GM23248 (cell line): ENCODE measurements at regions not wholly inside any gene's neighbourhood (a gene's known extent, or its start where the extent isn't known, plus 50 kb on each side); places are given as distances from the start of the nearest gene placed in this dataset.

Experiments
- EZH2 ChIP-seq: fragments of 200-600 bp; sonication (generic); IDR thresholded peaks from 2 replicates; pipeline ENCODE4 v1.6.1; 2018; ENCODE audit warnings: antibody characterized with exemption, mild to moderate bottlenecking; ENCODE audit not compliant: insufficient read depth, poor library complexity, severe bottlenecking
- EZH2phosphoT487 ChIP-seq: fragments of 200-600 bp; sonication (generic); IDR thresholded peaks from 2 replicates; pipeline ENCODE4 v1.6.1; 2018; ENCODE audit warnings: antibody characterized with exemption, moderate library complexity, mild to moderate bottlenecking, low read depth; ENCODE audit not compliant: insufficient read depth

GRCh38 chr3:153513236-153513635, 351.2 kb downstream of the RAP2B start:
- TF ChIP-seq EZH2phosphoT487 = no peak
- TF ChIP-seq EZH2 = no peak
